MM.1S (cell line): ENCODE measurements at regions not wholly inside any gene's neighbourhood (a gene's known extent, or its start where the extent isn't known, plus 50 kb on each side); places are given as distances from the start of the nearest gene placed in this dataset.

Source experiments
- CTCF ChIP-seq: fragments of 300-600 bp; sonication (generic); IDR thresholded peaks from 2 replicates; pipeline ENCODE4 v1.5.1; 2016; ENCODE audit warnings: antibody characterized with exemption, low read length, mixed read lengths
- EZH2phosphoT487 ChIP-seq: fragments of 300-600 bp; sonication (generic); IDR thresholded peaks from 2 replicates; pipeline ENCODE4 v1.6.1; 2018; ENCODE audit warnings: antibody characterized with exemption, low read length

GRCh38 chr2:38474021-38474456, 97.0 kb upstream of the ATL2 start:
- TF ChIP-seq CTCF (no peak), EZH2phosphoT487 (no peak)
